Sigmoid colon (tissue), 4 donors: ENCODE measurements at regions not wholly inside any gene's neighbourhood (a gene's known extent, or its start where the extent isn't known, plus 50 kb on each side); places are given as distances from the start of the nearest gene placed in this dataset.

Source experiments
- CTCF ChIP-seq, 4 experiments: fragments of 450-650 bp in 3 of 4; fragments of 200-600 bp in 1 of 4; IDR thresholded peaks; one replicate each; pipeline ENCODE4 v1.5.1; 2016 to 2019; ENCODE audit warnings: antibody characterized with exemption in 4 of 4, mild to moderate bottlenecking in 3 of 4, moderate library complexity in 2 of 4
- EP300 ChIP-seq, 4 donors: sonication (generic); formaldehyde crosslinking; IDR thresholded peaks; one replicate each; pipeline ENCODE4 v1.6.1; 2017; ENCODE audit warnings: antibody characterized with exemption in 4 of 4
- POLR2A ChIP-seq, 2 donors: fragments of 450-650 bp; IDR thresholded peaks; one replicate each; pipeline ENCODE4 v1.6.1; 2016; ENCODE audit warnings: antibody characterized with exemption in 2 of 2, mild to moderate bottlenecking in 2 of 2, moderate library complexity in 2 of 2
- POLR2AphosphoS5 ChIP-seq, 4 donors: sonication (generic); formaldehyde crosslinking; IDR thresholded peaks; one replicate each; pipeline ENCODE4 v1.6.1; 2017; ENCODE audit warnings: antibody characterized with exemption in 4 of 4

GRCh38 chr6:63492476-63492875 is 79.8 kb upstream of the LOC128125822 start:
- no peak for TF ChIP-seq CTCF (IDR thresholded peaks at IDR 0.05)
- no peak for TF ChIP-seq POLR2A (IDR thresholded peaks at IDR 0.05)
- TF ChIP-seq EP300 (IDR thresholded peaks at IDR 0.05), result no peak
- TF ChIP-seq POLR2AphosphoS5 (IDR thresholded peaks at IDR 0.05), result no peak
